SU-DHL-6 (cell line): ENCODE measurements at regions not wholly inside any gene's neighbourhood (a gene's known extent, or its start where the extent isn't known, plus 50 kb on each side); places are given as distances from the start of the nearest gene placed in this dataset.

Experiments used
- H2AFZ ChIP-seq: fragments of 200-600 bp; sonication (generic); 2 replicates; pipeline ENCODE4 v1.6.1; 2014; ENCODE audit warnings: low read depth, mild to moderate bottlenecking, moderate library complexity, mixed read lengths, antibody characterized with exemption, low read length; ENCODE audit not compliant: severe bottlenecking
- H3F3A ChIP-seq: fragments of 200-600 bp; shearing (Covaris generic); 2 replicates; pipeline ENCODE4 v1.6.0; 2016; ENCODE audit warnings: antibody characterized with exemption, mild to moderate bottlenecking; ENCODE audit not compliant: insufficient read depth
- H3K27ac ChIP-seq: fragments of 200-600 bp; sonication (generic); 2 replicates; pipeline ENCODE4 v1.5.1; 2016; ENCODE audit warnings: low read depth, mild to moderate bottlenecking, low read length, moderate library complexity, mixed read lengths
- H3K27me3 ChIP-seq: fragments of 200-600 bp; sonication (generic), shearing (Covaris generic); 2 replicates; pipeline ENCODE4 v1.6.0; 2014; ENCODE audit warnings: mild to moderate bottlenecking, low read length
- H3K36me3 ChIP-seq: fragments of 200-600 bp; sonication (generic); 2 replicates; pipeline ENCODE4 v1.6.1; 2014; ENCODE audit warnings: mild to moderate bottlenecking, low read length, mixed read lengths
- H3K4me2 ChIP-seq: fragments of 300-600, 200-600 bp; shearing (Covaris generic), sonication (generic); 2 replicates; pipeline ENCODE4 v1.6.0; 2014; ENCODE audit warnings: low read length, low read depth, mild to moderate bottlenecking; ENCODE audit not compliant: poor library complexity, severe bottlenecking
- H3K4me3 ChIP-seq: fragments of 200-600 bp; sonication (generic); 2 replicates; pipeline ENCODE4 v1.5.1; 2014; ENCODE audit warnings: antibody characterized with exemption, low read length, mild to moderate bottlenecking, mixed read lengths; ENCODE audit not compliant: insufficient read depth, poor library complexity, severe bottlenecking
- H3K79me2 ChIP-seq: fragments of 200-600 bp; sonication (generic); 2 replicates; pipeline ENCODE4 v1.6.1; 2014; ENCODE audit warnings: mild to moderate bottlenecking, low read length, moderate library complexity; ENCODE audit not compliant: insufficient read depth
- H3K9ac ChIP-seq: fragments of 200-600 bp; sonication (generic); 2 replicates; pipeline ENCODE4 v1.7.0; 2014; ENCODE audit warnings: mild to moderate bottlenecking, low read length
- H3K9me2 ChIP-seq: fragments of 200-600 bp; sonication (generic); replicated peaks from 2 replicates; pipeline ENCODE4 v1.6.1; 2014; ENCODE audit warnings: low read length; ENCODE audit not compliant: insufficient read depth
- H3K9me3 ChIP-seq: fragments of 200-600 bp; sonication (generic); 2 replicates; pipeline ENCODE4 v1.6.1; 2014; ENCODE audit warnings: low read length, mixed read lengths; ENCODE audit not compliant: insufficient read depth
- H4K20me1 ChIP-seq: fragments of 200-600 bp; sonication (generic); 2 replicates; pipeline ENCODE4 v1.6.1; 2014; ENCODE audit warnings: low read depth, mild to moderate bottlenecking, antibody characterized with exemption, low read length, moderate library complexity, mixed read lengths
- EZH2phosphoT487 ChIP-seq: fragments of 200-600 bp; sonication (generic), shearing (Covaris generic); conservative IDR thresholded peaks from 2 replicates; pipeline ENCODE4 v1.6.1; 2018; ENCODE audit warnings: mild to moderate bottlenecking, antibody characterized with exemption, low read length, moderate library complexity, mixed read lengths
- TF ChIP-seq, protein P1 (sequence below): fragments of 200-600 bp; sonication (generic); IDR thresholded peaks from one replicate; pipeline ENCODE4 v1.5.1; 2017; ENCODE audit warnings: antibody characterized with exemption, mild to moderate bottlenecking, low read length, moderate library complexity; ENCODE audit not compliant: insufficient read depth, poor library complexity, severe bottlenecking

DNA sequence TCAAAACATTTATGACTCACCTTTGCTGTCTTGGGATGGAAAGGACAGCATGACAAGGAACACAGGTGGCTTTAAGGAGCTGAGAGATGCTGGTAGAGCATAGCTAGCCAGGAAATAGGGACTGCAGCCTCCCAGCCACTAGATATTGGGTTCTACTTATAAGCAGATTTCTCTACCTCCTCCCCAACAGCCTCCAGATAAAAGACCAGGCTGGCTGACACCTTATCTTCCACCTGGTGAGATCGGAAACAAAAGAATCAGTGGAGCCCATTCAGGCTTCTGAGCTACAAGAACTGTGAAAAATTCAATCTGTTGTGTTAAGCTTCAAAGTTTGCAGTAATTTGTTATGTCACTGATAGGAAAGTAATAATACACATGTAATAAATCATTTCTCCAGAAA is 1278.5 kb upstream of the ZEB2 start:
- TF ChIP-seq EZH2phosphoT487 = no peak
- TF ChIP-seq, protein P1, sequence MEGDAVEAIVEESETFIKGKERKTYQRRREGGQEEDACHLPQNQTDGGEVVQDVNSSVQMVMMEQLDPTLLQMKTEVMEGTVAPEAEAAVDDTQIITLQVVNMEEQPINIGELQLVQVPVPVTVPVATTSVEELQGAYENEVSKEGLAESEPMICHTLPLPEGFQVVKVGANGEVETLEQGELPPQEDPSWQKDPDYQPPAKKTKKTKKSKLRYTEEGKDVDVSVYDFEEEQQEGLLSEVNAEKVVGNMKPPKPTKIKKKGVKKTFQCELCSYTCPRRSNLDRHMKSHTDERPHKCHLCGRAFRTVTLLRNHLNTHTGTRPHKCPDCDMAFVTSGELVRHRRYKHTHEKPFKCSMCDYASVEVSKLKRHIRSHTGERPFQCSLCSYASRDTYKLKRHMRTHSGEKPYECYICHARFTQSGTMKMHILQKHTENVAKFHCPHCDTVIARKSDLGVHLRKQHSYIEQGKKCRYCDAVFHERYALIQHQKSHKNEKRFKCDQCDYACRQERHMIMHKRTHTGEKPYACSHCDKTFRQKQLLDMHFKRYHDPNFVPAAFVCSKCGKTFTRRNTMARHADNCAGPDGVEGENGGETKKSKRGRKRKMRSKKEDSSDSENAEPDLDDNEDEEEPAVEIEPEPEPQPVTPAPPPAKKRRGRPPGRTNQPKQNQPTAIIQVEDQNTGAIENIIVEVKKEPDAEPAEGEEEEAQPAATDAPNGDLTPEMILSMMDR = no peak
- Histone ChIP-seq H2AFZ (no peak overlapping the region), H3K79me2 (no peaks in the 10 kb centered on the region), H3K36me3 (no peaks in the 10 kb centered on the region), H3K4me3 (no peak overlapping the region), H3K4me2 (no peak overlapping the region), H4K20me1 (no peaks in the 10 kb centered on the region), H3F3A (no peaks in the 10 kb centered on the region), H3K27me3 (no peaks in the 10 kb centered on the region), H3K9ac (no peak overlapping the region), H3K9me3 (no peaks in the 10 kb centered on the region), H3K27ac (no peak overlapping the region), H3K9me2 (no peaks in the 10 kb centered on the region)

GRCh38 chr2:145797692-145798091 is 1277.8 kb upstream of the ZEB2 start:
- H3K27me3 ChIP-seq = no peaks in the 10 kb centered on the region
- no peaks in the 10 kb centered on the region for H3F3A ChIP-seq
- no peaks in the 10 kb centered on the region for H3K36me3 ChIP-seq
- H3K79me2 ChIP-seq = no peaks in the 10 kb centered on the region
- no peaks in the 10 kb centered on the region for H3K9me2 ChIP-seq
- TF ChIP-seq, protein P1 = no peak
- no peak for TF ChIP-seq EZH2phosphoT487
- H3K27ac ChIP-seq = no peak overlapping the region
- H2AFZ ChIP-seq = no peak overlapping the region
- H3K4me3 ChIP-seq = no peak overlapping the region
- no peak overlapping the region for H3K9ac ChIP-seq
- no peak overlapping the region for H3K4me2 ChIP-seq
- no peaks in the 10 kb centered on the region for H3K9me3 ChIP-seq
- no peaks in the 10 kb centered on the region for H4K20me1 ChIP-seq

DNA sequence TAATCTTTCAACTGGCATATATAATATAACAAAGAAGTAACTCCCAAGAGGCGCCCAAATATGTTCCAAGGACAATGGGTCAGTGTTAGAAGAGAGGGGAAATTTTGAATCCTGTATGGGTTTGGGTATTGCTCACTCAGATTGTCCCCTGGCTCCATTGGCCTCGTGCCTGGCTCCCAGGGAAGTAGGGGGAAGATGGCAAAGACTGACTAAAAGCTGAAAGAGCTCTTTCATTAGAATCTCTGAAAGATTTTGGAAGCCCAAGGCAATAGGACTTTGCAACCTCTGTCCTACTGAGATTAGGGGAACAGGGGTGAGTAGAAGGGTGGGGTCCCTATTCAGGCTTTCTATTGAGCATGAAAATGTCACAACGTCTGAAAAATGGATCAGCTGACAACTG is 1272.8 kb upstream of the ZEB2 start:
- Histone ChIP-seq H3K4me2 (no peak overlapping the region), H3K27ac (no peak overlapping the region), H3K9me3 (no peaks in the 10 kb centered on the region), H3K36me3 (no peaks in the 10 kb centered on the region), H3K9ac (no peak overlapping the region), H3K27me3 (no peaks in the 10 kb centered on the region), H4K20me1 (no peaks in the 10 kb centered on the region), H3K9me2 (no peaks in the 10 kb centered on the region), H3K4me3 (no peak overlapping the region), H3F3A (no peaks in the 10 kb centered on the region), H2AFZ (no peak overlapping the region), H3K79me2 (no peaks in the 10 kb centered on the region)
- no peak for TF ChIP-seq EZH2phosphoT487
- TF ChIP-seq, protein P1 = no peak
